GM18861 (cell line): ENCODE measurements at regions not wholly inside any gene's neighbourhood (a gene's known extent, or its start where the extent isn't known, plus 50 kb on each side); places are given as distances from the start of the nearest gene placed in this dataset.

Experiments used
- ATAC-seq: cut with Tn5 transposase; IDR thresholded peaks from one replicate; pipeline ENCODE4 v1.9.1; 2021; ENCODE audit not compliant: unreplicated experiment

GRCh38 chr2:219989744-219990143 is 362.3 kb downstream of the SLC4A3 start:
- no peak for ATAC-seq

GRCh38 chr2:219991116-219991515 is 363.7 kb downstream of the SLC4A3 start:
- ATAC-seq = no peak

- ATAC-seq = no peak
These were observed 368.0 kb downstream of the SLC4A3 start for GRCh38 chr2:219995399-219995798.

- no peak for ATAC-seq
These were observed 368.7 kb downstream of the SLC4A3 start for GRCh38 chr2:219995991-219996765.

GRCh38 chr2:219997341-219997851 is 370.0 kb downstream of the SLC4A3 start:
- ATAC-seq = no peak

- no peak for ATAC-seq
These were observed 370.7 kb downstream of the SLC4A3 start for GRCh38 chr2:219998107-219998506.

- ATAC-seq = no peak
These were observed 371.3 kb downstream of the SLC4A3 start for GRCh38 chr2:219998714-219999227.

GRCh38 chr2:220000080-220000479 is 372.6 kb downstream of the SLC4A3 start:
- ATAC-seq = no peak

GRCh38 chr2:220000586-220000985 is 373.2 kb downstream of the SLC4A3 start:
- no peak for ATAC-seq

- no peak for ATAC-seq
These were observed 374.3 kb downstream of the SLC4A3 start for GRCh38 chr2:220001751-220002150.

GRCh38 chr2:220002251-220002650 is 374.8 kb downstream of the SLC4A3 start:
- ATAC-seq = no peak

- no peak for ATAC-seq
These were observed 375.3 kb downstream of the SLC4A3 start for GRCh38 chr2:220002699-220003098.

GRCh38 chr2:220005362-220005761 is 377.9 kb downstream of the SLC4A3 start:
- ATAC-seq = no peak

- no peak for ATAC-seq
These were observed 378.8 kb downstream of the SLC4A3 start for GRCh38 chr2:220006152-220006621.

GRCh38 chr2:220011859-220012258 is 384.4 kb downstream of the SLC4A3 start:
- ATAC-seq = no peak

- no peak for ATAC-seq
These were observed 387.5 kb downstream of the SLC4A3 start for GRCh38 chr2:220014961-220015360.

GRCh38 chr2:220015576-220015975 is 388.1 kb downstream of the SLC4A3 start:
- ATAC-seq = no peak

- ATAC-seq = no peak
These were observed 397.8 kb downstream of the SLC4A3 start for GRCh38 chr2:220025207-220025606.

GRCh38 chr2:220029013-220029412 is 401.6 kb downstream of the SLC4A3 start:
- no peak for ATAC-seq

GRCh38 chr2:220033546-220033945 is 406.1 kb downstream of the SLC4A3 start:
- no peak for ATAC-seq

- no peak for ATAC-seq
These were observed 407.1 kb downstream of the SLC4A3 start for GRCh38 chr2:220034426-220035130.

GRCh38 chr2:220036431-220036830 is 409.0 kb downstream of the SLC4A3 start:
- ATAC-seq = no peak
